ENCODE measurements at regions not wholly inside any gene's neighbourhood (a gene's known extent, or its start where the extent isn't known, plus 50 kb on each side); places are given as distances from the start of the nearest gene placed in this dataset.

- TF ChIP-seq CTCF (IDR thresholded peaks at IDR 0.05; ENCODE audit: insufficient read depth, low read length) = no peak
- DNase-seq (ENCODE audit: low read depth) = no peak
- H3K4me3 ChIP-seq (ENCODE audit: low read depth, low read length) = no peak overlapping the region
These were observed 80.8 kb upstream of the COL21A1 start for GRCh38 chr6:56327946-56328727.

GRCh38 chr6:56324396-56324795 lies 77.0 kb upstream of the COL21A1 start:
- no peak overlapping the region for H3K4me3 ChIP-seq (ENCODE audit: low read depth, low read length)
- TF ChIP-seq CTCF (IDR thresholded peaks at IDR 0.05; ENCODE audit: insufficient read depth, low read length) = no peak
- no peak for DNase-seq (ENCODE audit: low read depth)

GRCh38 chr6:56318851-56319250 lies 71.5 kb upstream of the COL21A1 start:
- no peak overlapping the region for H3K4me3 ChIP-seq (ENCODE audit: low read depth, low read length)
- no peak for DNase-seq (ENCODE audit: low read depth)
- TF ChIP-seq CTCF (IDR thresholded peaks at IDR 0.05; ENCODE audit: insufficient read depth, low read length) = no peak

GRCh38 chr6:56314683-56315523 lies 67.5 kb upstream of the COL21A1 start:
- peak; percentile 87 for TF ChIP-seq CTCF (IDR thresholded peaks at IDR 0.05; ENCODE audit: insufficient read depth, low read length)
- H3K4me3 ChIP-seq (ENCODE audit: low read depth, low read length) = no peak overlapping the region
- peak; percentile 71 for DNase-seq (ENCODE audit: low read depth)

GRCh38 chr6:56311533-56312448 lies 64.4 kb upstream of the COL21A1 start:
- no peak overlapping the region for H3K4me3 ChIP-seq (ENCODE audit: low read depth, low read length)
- no peak for DNase-seq (ENCODE audit: low read depth)
- no peak for TF ChIP-seq CTCF (IDR thresholded peaks at IDR 0.05; ENCODE audit: insufficient read depth, low read length)

- peak; percentile 96 for DNase-seq (ENCODE audit: low read depth)
- H3K4me3 ChIP-seq (ENCODE audit: low read depth, low read length) = no peak overlapping the region
- TF ChIP-seq CTCF (IDR thresholded peaks at IDR 0.05; ENCODE audit: insufficient read depth, low read length) = no peak
These were observed 63.7 kb upstream of the COL21A1 start for GRCh38 chr6:56311061-56311460.
